NCI-H1417 (cell line): ENCODE measurements at regions not wholly inside any gene's neighbourhood (a gene's known extent, or its start where the extent isn't known, plus 50 kb on each side); places are given as distances from the start of the nearest gene placed in this dataset.

ENCODE experiments used
- DNase-seq, 3 experiments: peaks; one replicate each; lab custom pipeline; 2025; lab: John Stamatoyannopoulos, UW

DNA sequence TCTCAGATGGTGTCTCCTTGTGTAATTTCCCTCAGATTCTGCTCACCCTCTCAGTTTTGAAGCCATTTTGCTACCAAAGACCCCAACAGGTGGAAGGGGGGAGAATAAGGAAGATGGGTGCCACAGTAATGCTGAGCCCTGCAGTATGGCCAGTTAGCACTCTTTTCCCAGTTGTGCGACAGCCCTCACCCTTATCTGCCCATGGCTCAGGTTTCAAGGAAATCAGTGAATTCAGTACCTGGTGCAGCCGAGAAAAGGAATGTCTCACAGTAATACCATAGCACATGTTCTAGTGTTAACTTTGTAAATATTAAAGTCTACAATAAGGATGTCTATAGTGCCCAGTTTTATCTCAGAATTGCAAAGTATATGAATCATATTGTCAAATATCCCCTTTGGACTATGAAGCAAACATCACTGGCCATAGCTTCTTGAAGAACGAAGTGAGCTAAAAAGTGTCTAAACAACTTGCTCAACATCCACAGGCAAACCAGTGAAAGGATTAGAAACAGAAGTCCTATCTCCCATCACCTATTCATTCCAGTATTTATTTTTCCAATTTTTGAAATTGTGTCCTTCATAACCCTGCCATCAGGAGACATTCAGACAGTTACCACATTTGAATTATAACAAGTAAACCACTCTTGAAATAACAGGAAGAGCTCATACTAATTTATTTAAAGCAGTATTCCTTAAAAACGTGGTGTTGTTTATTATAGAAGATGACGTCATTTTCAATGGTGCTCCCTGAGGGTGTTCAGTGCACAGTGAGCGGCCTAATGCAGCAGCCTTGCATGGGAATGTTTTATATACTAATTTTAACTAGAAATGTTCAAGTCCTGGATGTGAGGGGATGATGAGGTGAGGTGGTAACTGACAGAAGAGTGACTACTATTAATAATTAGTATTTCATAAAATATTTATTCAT is 366.2 kb downstream of the TFAP2A start:
- DNase-seq, result no peak

DNA sequence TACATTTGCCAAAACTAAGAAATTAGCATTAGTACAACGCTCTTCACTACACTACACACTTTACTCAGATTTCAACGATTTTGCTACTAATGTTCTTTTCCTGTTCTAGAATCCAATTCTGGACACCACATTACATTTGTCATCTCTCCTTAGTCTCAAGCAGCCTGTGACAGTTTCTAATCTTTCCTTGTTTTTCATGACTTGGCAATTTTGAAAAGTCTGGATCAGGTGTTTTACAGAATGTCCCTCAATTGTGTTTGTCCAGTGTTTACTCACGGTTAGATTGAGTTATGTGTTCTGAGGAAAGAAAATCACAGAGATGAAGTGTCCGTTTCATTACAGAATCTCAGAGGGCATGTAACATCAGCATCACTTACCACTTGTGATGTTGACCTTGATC is 372.6 kb downstream of the TFAP2A start:
- no peak for DNase-seq

GRCh38 chr6:10033223-10033829 is 381.5 kb downstream of the TFAP2A start:
- DNase-seq, result peak; percentile 28 to 84 (median 70)

- no peak for DNase-seq
Measured at GRCh38 chr6:10031617-10032016, 383.3 kb downstream of the TFAP2A start.

DNA sequence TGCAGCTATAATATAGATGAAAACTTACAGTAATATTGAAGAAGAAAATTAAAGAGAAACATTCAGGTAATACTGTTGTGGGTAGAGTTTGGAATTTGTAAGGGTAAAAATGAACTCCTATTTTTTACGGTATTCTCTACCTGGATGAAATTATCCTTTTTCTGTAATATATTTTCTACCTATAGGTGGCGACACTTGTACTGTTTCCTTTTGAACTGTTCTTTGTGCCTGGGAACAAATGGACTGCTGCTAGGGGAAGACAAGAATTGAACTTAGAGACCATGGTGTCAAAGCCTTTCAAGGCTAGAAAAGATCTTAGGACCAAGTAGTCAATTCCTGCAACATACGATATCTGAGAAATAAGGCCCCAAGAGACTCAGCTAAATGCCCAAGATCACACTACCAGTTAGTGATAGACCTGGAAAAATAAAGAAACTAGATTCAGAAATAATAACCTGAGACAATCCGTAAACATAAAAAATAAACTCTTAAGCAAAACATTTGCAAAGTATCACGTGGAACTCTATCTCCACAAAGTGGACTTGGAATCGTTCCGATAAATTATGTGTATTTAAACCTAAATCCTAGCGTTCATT is 383.8 kb downstream of the TFAP2A start:
- DNase-seq, result peak in 2 of 3 experiments; percentile 30 to 44

- DNase-seq, result no peak
Measured at GRCh38 chr6:10028222-10028621, 386.7 kb downstream of the TFAP2A start.

- no peak for DNase-seq
Measured at GRCh38 chr6:10019851-10020250, 395.0 kb downstream of the TFAP2A start.

GRCh38 chr6:10014557-10014956 is 400.3 kb downstream of the TFAP2A start:
- DNase-seq, result peak in 1 of 3 experiments; percentile 4

DNA sequence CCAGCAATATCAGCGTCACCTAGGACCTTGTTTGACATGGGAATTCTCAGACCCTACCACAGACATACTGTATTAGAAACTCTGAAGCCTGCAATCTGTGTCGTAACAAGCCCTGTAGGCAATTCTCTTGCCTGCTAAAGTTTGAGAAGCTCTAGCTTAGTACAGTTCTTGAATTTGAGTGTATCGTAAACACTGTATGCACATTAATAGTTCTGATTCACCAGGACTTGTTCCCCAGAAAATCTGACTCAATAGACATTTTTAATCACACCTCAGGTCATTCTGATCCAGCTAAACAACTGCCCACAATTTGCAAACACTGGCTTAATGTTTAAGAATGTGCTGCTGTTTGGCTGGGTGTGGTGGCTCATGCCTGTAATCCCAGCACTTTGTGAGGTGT is 414.3 kb downstream of the TFAP2A start:
- DNase-seq, result no peak

GRCh38 chr6:9999796-10000195 is 415.1 kb downstream of the TFAP2A start:
- DNase-seq, result no peak

DNA sequence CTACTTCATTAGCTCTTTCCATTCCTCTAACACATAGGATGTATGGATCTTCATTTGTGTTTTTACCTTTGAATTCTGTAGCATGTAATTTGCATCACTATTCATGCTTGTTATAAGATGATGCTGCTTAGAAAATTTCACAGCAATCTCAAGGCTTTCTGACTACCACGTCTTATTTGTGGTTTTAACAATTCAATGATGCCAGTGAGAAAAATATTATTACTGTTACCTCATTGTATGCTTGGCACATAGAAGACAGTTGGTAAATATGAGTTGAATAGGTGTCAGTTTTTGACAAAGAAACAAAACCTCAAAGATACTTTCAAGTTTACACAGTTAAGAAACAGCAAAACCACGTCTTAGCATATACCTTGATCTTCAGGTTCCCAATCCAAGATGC is 428.6 kb downstream of the TFAP2A start:
- DNase-seq, result no peak

GRCh38 chr6:9985481-9985880 is 429.4 kb downstream of the TFAP2A start:
- DNase-seq, result no peak

DNA sequence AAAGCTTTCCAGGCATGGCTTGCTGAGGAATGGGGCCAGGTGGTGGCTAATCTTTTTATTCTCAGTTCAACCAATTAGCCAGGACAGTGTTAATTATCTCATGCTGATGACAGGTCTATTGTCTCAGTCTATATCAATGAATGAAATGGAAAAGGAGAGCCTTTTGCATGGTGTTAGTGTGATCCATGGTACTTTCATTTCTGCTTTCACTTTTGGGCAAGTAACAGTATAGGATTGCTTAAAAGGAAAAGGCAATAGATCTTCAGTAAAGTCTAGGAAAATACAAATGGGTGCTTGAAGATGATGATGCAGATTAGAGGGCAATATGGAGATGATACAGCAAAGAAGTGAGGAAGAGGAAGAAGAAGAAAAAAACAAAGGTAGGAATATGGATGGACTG is 430.3 kb downstream of the TFAP2A start:
- no peak for DNase-seq

- DNase-seq, result no peak
Measured at GRCh38 chr6:9983168-9983567, 431.7 kb downstream of the TFAP2A start.

- no peak for DNase-seq
Measured at GRCh38 chr6:9982215-9982614, 432.7 kb downstream of the TFAP2A start.

- DNase-seq, result no peak
Measured at GRCh38 chr6:9979996-9980395, 434.9 kb downstream of the TFAP2A start.

- DNase-seq, result no peak
Measured at GRCh38 chr6:9978480-9978879, 436.4 kb downstream of the TFAP2A start.

- DNase-seq, result peak in 1 of 3 experiments; percentile 24
Measured at GRCh38 chr6:9977411-9977810, 437.5 kb downstream of the TFAP2A start.

GRCh38 chr6:9961646-9962045 is 453.2 kb downstream of the TFAP2A start:
- no peak for DNase-seq

DNA sequence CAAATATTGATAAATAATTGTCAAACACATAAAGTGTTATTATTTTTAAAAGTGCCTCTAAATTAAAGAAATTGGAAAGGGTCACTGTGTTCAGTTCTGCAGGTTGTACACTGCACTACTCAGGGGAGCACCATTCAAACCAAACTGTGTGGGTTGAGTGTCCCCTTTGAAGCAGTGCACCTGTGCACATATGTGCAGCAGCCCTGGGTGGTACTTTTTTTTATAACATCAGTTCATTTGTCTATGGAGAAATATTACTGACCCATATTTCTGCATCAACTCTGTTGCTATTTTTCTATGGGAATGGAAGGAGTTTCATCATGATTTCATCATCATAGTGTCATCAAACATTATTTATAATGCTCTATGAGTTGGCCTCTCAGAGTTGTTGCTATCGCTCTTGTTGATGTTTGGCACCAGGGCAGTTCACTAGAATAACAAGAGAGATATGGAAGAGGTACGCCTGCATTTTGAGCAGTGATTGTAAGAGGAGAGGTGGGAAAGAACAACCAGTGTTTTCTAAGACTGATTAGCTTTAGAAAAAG is 457.6 kb downstream of the TFAP2A start:
- DNase-seq, result no peak

- DNase-seq, result no peak
Measured at GRCh38 chr6:9948678-9949077, 466.2 kb downstream of the TFAP2A start.

DNA sequence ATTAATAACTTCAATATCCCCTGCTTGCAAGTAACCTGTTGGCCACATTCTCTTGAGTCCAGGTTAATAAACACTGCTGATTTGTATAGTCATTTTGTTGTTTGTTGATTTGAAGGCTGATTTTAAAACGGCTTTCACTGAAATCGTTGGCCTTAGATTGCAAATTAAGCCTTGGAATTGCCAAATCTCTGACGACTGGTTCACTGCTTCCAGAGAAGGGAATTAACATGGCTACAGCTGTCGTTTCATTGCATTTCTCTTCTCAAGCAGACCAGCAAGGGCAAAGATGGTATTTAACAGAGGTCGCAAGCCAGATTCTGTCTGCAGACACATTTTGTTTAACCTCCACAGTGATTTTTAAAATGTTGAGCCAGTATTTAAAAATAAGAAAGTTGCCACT is 470.9 kb downstream of the TFAP2A start:
- no peak for DNase-seq

GRCh38 chr6:9943026-9943425 is 471.8 kb downstream of the TFAP2A start:
- DNase-seq, result no peak
